Loucy (cell line): ENCODE measurements at regions not wholly inside any gene's neighbourhood (a gene's known extent, or its start where the extent isn't known, plus 50 kb on each side); places are given as distances from the start of the nearest gene placed in this dataset.

ENCODE experiments used
- H2AFZ ChIP-seq: fragments of 200-600 bp; sonication (generic); 2 replicates; pipeline ENCODE4 v1.6.0; 2016; ENCODE audit warnings: antibody characterized with exemption, mild to moderate bottlenecking, low read length, moderate library complexity
- H3F3A ChIP-seq: fragments of 200-600 bp; 2 replicates; pipeline ENCODE4 v1.6.0; 2016; ENCODE audit warnings: antibody characterized with exemption, low read depth, mild to moderate bottlenecking
- H3K27me3 ChIP-seq: fragments of 200-600 bp; sonication (generic); 2 replicates; pipeline ENCODE4 v1.6.1; 2014; ENCODE audit warnings: low read length, mild to moderate bottlenecking; ENCODE audit not compliant: insufficient read depth, poor library complexity, severe bottlenecking
- H3K36me3 ChIP-seq: fragments of 200-600 bp; sonication (generic); 2 replicates; pipeline ENCODE4 v1.6.1; 2016; ENCODE audit warnings: low read length; ENCODE audit not compliant: insufficient read depth
- H3K4me1 ChIP-seq: fragments of 200-600 bp; sonication (generic); 2 replicates; pipeline ENCODE4 v1.5.1; 2014; ENCODE audit warnings: low read length, mild to moderate bottlenecking; ENCODE audit not compliant: insufficient read depth, poor library complexity, severe bottlenecking
- H3K4me2 ChIP-seq: fragments of 200-600 bp; sonication (generic); 2 replicates; pipeline ENCODE4 v1.6.0; 2014; ENCODE audit warnings: antibody characterized with exemption, low read length, low read depth, mild to moderate bottlenecking; ENCODE audit not compliant: poor library complexity, severe bottlenecking
- H3K4me3 ChIP-seq: fragments of 200-600 bp; sonication (generic); 2 replicates; pipeline ENCODE4 v1.5.1; 2014; ENCODE audit warnings: low read length, mild to moderate bottlenecking, mixed read lengths; ENCODE audit not compliant: poor library complexity, severe bottlenecking
- H3K79me2 ChIP-seq: fragments of 200-600 bp; sonication (generic); 2 replicates; pipeline ENCODE4 v1.6.1; 2014; ENCODE audit warnings: low read length; ENCODE audit not compliant: insufficient read depth
- H3K9ac ChIP-seq: fragments of 200-600 bp; sonication (generic); 2 replicates; pipeline ENCODE4 v1.6.0; 2014; ENCODE audit warnings: mild to moderate bottlenecking, low read depth, low read length, moderate library complexity; ENCODE audit not compliant: poor library complexity, severe bottlenecking
- H3K9me2 ChIP-seq: fragments of 200-600 bp; sonication (generic); replicated peaks from 2 replicates; pipeline ENCODE4 v1.6.1; 2016; ENCODE audit warnings: low read depth, low read length, mixed read lengths
- H3K9me3 ChIP-seq: fragments of 200-600 bp; sonication (generic); 2 replicates; pipeline ENCODE4 v1.6.1; 2014; ENCODE audit warnings: mild to moderate bottlenecking, antibody characterized with exemption, low read length, low read depth; ENCODE audit not compliant: insufficient read depth
- H4K20me1 ChIP-seq: fragments of 200-600 bp; sonication (generic); 2 replicates; pipeline ENCODE4 v1.6.0; 2014; ENCODE audit warnings: antibody characterized with exemption, low read length, mild to moderate bottlenecking; ENCODE audit not compliant: insufficient read depth, poor library complexity, severe bottlenecking
- CTCF ChIP-seq: fragments of 200-600 bp; sonication (generic); conservative IDR thresholded peaks from 2 replicates; pipeline ENCODE4 v1.5.1; 2014; ENCODE audit warnings: mild to moderate bottlenecking, antibody characterized with exemption, low read length
- EZH2phosphoT487 ChIP-seq: fragments of 200-600 bp; IDR thresholded peaks from 2 replicates; pipeline ENCODE4 v1.6.1; 2018; ENCODE audit warnings: antibody characterized with exemption, mild to moderate bottlenecking, moderate library complexity, borderline replicate concordance

DNA sequence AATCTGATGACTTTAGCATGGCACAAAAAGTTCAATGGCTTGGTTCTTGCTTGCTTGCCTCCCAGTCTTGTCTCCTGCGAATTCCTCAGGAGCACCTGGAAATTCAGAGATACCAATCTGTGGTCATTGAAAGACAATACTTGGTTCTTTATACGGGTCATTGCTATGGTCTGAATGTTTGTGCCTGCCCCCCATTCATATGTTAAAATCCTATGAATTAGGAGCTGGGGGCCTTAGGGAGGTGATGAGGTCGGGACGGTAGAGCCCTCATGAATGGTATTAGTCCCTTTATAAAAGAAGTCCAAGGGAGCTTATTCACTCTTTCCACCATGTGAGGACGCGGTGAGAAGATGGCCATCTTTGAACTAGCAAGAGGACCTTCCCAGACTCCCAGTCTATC, 721.8 kb downstream of the UTRN start:
- Histone ChIP-seq H2AFZ (no peak overlapping the region), H3K79me2 (no peaks in the 10 kb centered on the region), H3K4me3 (no peak overlapping the region), H4K20me1 (no peaks in the 10 kb centered on the region), H3K9ac (no peak overlapping the region), H3F3A (no peaks in the 10 kb centered on the region), H3K9me2 (no peaks in the 10 kb centered on the region), H3K36me3 (no peaks in the 10 kb centered on the region), H3K4me2 (no peak overlapping the region), H3K9me3 (no peaks in the 10 kb centered on the region), H3K27me3 (no peaks in the 10 kb centered on the region), H3K4me1 (no peaks in the 10 kb centered on the region)
- TF ChIP-seq EZH2phosphoT487 = no peak
- TF ChIP-seq CTCF = no peak

DNA sequence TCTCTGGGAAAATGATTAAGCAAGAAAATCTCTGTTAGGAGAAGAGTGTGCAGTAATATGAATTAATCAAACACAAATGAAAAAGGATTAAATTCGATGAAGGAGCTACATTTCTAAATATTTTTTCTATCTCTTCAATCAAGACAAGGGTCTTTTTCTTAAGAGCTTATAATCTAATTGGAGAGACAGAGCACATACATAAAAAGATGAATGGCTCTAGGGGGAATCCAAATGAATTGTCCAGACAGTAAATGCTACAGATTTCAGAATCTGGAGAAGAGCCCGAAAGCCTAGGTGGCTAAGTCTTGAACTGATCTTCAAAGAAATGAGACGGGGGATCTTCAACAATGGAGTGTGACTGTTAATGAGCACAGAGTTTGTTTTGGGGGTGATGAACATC, 723.6 kb downstream of the UTRN start:
- Histone ChIP-seq H3K9me3 (no peaks in the 10 kb centered on the region), H3K9me2 (no peaks in the 10 kb centered on the region), H3K9ac (no peak overlapping the region), H2AFZ (no peak overlapping the region), H3F3A (no peaks in the 10 kb centered on the region), H3K4me3 (no peak overlapping the region), H3K27me3 (no peaks in the 10 kb centered on the region), H3K4me1 (no peaks in the 10 kb centered on the region), H4K20me1 (no peaks in the 10 kb centered on the region), H3K79me2 (no peaks in the 10 kb centered on the region), H3K4me2 (no peak overlapping the region), H3K36me3 (no peaks in the 10 kb centered on the region)
- TF ChIP-seq EZH2phosphoT487 (no peak), CTCF (no peak)

DNA sequence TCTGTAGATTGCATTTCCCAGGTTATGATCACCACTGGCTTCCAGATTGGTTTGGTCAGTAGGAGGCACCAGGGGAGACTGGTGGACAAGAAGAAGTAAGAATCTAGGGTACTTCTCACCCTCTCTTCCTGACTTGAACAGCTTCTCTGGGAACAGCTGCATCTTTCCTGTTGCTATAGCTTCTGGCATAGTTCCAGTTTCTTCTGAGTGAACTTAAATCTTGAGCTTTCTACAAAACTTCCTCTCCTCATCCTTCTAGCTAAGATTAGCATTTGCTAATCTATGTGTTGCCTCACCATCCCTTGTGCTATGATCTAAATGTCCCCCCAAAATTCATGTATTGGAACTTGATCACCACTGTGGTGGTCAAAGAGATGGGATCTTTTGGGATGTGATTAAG, 724.6 kb downstream of the UTRN start:
- Histone ChIP-seq H3K36me3 (no peaks in the 10 kb centered on the region), H3K4me3 (no peak overlapping the region), H3F3A (no peaks in the 10 kb centered on the region), H4K20me1 (no peaks in the 10 kb centered on the region), H3K9me2 (no peaks in the 10 kb centered on the region), H2AFZ (no peak overlapping the region), H3K4me2 (no peak overlapping the region), H3K9me3 (no peaks in the 10 kb centered on the region), H3K9ac (no peak overlapping the region), H3K79me2 (no peaks in the 10 kb centered on the region), H3K27me3 (no peaks in the 10 kb centered on the region), H3K4me1 (no peaks in the 10 kb centered on the region)
- TF ChIP-seq EZH2phosphoT487 (no peak), CTCF (no peak)
